ENCODE measurements at regions not wholly inside any gene's neighbourhood (a gene's known extent, or its start where the extent isn't known, plus 50 kb on each side); places are given as distances from the start of the nearest gene placed in this dataset.

DNA sequence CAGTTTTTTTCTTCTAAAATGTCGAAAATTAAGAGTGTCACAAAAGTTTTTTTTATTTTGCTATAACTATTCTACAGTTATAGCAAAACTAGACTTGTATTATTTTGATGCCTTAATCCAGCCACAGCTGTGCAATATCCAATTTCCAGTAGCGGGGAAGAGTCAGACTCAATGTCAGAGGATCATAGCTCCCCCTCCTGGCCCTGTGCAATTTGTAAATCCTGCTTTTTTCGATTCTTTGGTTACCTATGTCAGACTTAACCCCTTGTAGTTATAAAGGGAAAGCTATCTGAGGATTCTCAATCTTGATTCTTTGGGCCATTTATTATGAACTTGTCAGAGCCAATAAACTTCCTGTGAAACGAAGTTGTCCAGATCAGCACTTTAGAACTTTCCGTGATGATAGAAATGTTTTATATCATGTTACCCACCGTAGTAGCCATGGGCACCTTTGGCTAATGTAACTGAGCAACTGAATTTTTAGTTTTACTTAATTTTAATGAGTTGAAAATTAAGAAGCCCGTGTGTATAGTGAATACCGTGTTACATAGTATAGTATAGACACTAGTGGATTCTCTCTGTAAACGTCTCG, 87.7 kb upstream of the PRKCQ start:
- no peak for TF ChIP-seq HNRNPL (IDR thresholded peaks at IDR 0.05; ENCODE audit: low read depth, low read length)
- TF ChIP-seq, protein P1, sequence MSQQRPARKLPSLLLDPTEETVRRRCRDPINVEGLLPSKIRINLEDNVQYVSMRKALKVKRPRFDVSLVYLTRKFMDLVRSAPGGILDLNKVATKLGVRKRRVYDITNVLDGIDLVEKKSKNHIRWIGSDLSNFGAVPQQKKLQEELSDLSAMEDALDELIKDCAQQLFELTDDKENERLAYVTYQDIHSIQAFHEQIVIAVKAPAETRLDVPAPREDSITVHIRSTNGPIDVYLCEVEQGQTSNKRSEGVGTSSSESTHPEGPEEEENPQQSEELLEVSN (IDR thresholded peaks at IDR 0.05; ENCODE audit: borderline replicate concordance in 1 of 2, extremely low read depth in 1 of 2, insufficient read depth in 1 of 2, insufficient read length in 1 of 2, low read depth in 1 of 2, low read length in 1 of 2, poor library complexity in 1 of 2, severe bottlenecking in 1 of 2), result no peak
- TF ChIP-seq YBX1 (IDR thresholded peaks at IDR 0.05), result no peak
- TF ChIP-seq, protein P2, sequence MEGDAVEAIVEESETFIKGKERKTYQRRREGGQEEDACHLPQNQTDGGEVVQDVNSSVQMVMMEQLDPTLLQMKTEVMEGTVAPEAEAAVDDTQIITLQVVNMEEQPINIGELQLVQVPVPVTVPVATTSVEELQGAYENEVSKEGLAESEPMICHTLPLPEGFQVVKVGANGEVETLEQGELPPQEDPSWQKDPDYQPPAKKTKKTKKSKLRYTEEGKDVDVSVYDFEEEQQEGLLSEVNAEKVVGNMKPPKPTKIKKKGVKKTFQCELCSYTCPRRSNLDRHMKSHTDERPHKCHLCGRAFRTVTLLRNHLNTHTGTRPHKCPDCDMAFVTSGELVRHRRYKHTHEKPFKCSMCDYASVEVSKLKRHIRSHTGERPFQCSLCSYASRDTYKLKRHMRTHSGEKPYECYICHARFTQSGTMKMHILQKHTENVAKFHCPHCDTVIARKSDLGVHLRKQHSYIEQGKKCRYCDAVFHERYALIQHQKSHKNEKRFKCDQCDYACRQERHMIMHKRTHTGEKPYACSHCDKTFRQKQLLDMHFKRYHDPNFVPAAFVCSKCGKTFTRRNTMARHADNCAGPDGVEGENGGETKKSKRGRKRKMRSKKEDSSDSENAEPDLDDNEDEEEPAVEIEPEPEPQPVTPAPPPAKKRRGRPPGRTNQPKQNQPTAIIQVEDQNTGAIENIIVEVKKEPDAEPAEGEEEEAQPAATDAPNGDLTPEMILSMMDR (IDR thresholded peaks at IDR 0.05 in 2 of 3, conservative IDR thresholded peaks at IDR 0.05 in 1 of 3; ENCODE audit: insufficient read depth in 2 of 3, low read depth in 1 of 3, low read length in 3 of 3), result peak; percentile 68 to 77 (median 71)
- TF ChIP-seq, protein P3, sequence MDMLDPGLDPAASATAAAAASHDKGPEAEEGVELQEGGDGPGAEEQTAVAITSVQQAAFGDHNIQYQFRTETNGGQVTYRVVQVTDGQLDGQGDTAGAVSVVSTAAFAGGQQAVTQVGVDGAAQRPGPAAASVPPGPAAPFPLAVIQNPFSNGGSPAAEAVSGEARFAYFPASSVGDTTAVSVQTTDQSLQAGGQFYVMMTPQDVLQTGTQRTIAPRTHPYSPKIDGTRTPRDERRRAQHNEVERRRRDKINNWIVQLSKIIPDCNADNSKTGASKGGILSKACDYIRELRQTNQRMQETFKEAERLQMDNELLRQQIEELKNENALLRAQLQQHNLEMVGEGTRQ (CRISPR knock-in tag; IDR thresholded peaks at IDR 0.05), result no peak
- TF ChIP-seq ZNF586 (CRISPR knock-in tag; conservative IDR thresholded peaks at IDR 0.05), result no peak
- TF ChIP-seq PYGO2 (tag; IDR thresholded peaks at IDR 0.05), result no peak
- TF ChIP-seq, protein P4, sequence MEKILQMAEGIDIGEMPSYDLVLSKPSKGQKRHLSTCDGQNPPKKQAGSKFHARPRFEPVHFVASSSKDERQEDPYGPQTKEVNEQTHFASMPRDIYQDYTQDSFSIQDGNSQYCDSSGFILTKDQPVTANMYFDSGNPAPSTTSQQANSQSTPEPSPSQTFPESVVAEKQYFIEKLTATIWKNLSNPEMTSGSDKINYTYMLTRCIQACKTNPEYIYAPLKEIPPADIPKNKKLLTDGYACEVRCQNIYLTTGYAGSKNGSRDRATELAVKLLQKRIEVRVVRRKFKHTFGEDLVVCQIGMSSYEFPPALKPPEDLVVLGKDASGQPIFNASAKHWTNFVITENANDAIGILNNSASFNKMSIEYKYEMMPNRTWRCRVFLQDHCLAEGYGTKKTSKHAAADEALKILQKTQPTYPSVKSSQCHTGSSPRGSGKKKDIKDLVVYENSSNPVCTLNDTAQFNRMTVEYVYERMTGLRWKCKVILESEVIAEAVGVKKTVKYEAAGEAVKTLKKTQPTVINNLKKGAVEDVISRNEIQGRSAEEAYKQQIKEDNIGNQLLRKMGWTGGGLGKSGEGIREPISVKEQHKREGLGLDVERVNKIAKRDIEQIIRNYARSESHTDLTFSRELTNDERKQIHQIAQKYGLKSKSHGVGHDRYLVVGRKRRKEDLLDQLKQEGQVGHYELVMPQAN (IDR thresholded peaks at IDR 0.05; ENCODE audit: borderline replicate concordance), result no peak
- no peak for TF ChIP-seq POLR3A (IDR thresholded peaks at IDR 0.05; ENCODE audit: borderline replicate concordance, extremely low read depth, insufficient read depth, insufficient read length)
